Neural cell (in vitro differentiated cells): ENCODE measurements at regions not wholly inside any gene's neighbourhood (a gene's known extent, or its start where the extent isn't known, plus 50 kb on each side); places are given as distances from the start of the nearest gene placed in this dataset.

ENCODE experiments used
- CTCF ChIP-seq: fragments of 450-650 bp; IDR thresholded peaks from 2 replicates; pipeline ENCODE4 v1.5.1; 2014; ENCODE audit warnings: antibody characterized with exemption, mild to moderate bottlenecking, moderate library complexity; ENCODE audit not compliant: poor library complexity, severe bottlenecking
- EP300 ChIP-seq: fragments of 450-650 bp; conservative IDR thresholded peaks from 2 replicates; pipeline ENCODE4 v1.6.1; 2014; ENCODE audit warnings: antibody characterized with exemption, mild to moderate bottlenecking, moderate library complexity; ENCODE audit not compliant: poor library complexity, severe bottlenecking
- EZH2 ChIP-seq: fragments of 200-600, 300-800 bp; shearing (Covaris generic), sonication (generic); IDR thresholded peaks from 2 replicates; pipeline ENCODE4 v1.6.1; 2014; ENCODE audit warnings: antibody characterized with exemption, low read length, borderline replicate concordance, mild to moderate bottlenecking; ENCODE audit not compliant: insufficient read depth, poor library complexity, severe bottlenecking
- MXI1 ChIP-seq: fragments of 450-650 bp; conservative IDR thresholded peaks from 2 replicates; pipeline ENCODE4 v1.6.1; 2014; ENCODE audit warnings: antibody characterized with exemption, mild to moderate bottlenecking; ENCODE audit not compliant: poor library complexity, severe bottlenecking
- POLR2AphosphoS5 ChIP-seq: IDR thresholded peaks from 2 replicates; pipeline ENCODE4 v1.6.1; 2012
- REST ChIP-seq: IDR thresholded peaks from 2 replicates; pipeline ENCODE4 v1.6.1; 2012; ENCODE audit warnings: borderline replicate concordance

GRCh38 chr6:11322252-11322885, 89.9 kb upstream of the NEDD9 start:
- TF ChIP-seq CTCF (no peak), MXI1 (no peak), EZH2 (no peak), REST (no peak), EP300 (no peak), POLR2AphosphoS5 (no peak)
